ENCODE measurements at regions not wholly inside any gene's neighbourhood (a gene's known extent, or its start where the extent isn't known, plus 50 kb on each side); places are given as distances from the start of the nearest gene placed in this dataset.
A peak's percentile ranks its signal among the peaks of the same experiment; 100 is the strongest.

DNA sequence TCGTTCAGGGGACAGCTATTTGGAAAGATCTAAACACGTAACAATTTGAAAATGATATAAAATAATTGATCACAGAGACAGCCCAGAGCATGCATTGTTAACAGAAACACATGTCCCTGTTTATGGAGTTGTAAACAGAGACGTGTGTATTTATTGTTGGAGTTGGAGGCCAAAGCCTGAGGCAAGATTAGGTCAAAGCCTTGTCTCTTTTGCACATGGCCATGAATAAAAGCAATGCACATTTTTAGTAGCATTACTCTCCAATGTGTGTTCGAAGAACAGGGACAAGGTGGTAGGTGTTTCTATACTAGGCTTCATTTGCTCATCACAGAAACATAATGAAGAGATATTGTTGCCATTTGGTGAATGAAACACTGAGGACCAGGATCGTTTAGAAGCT lies 841.5 kb upstream of the FANCL start:
- DNase-seq, result no peak

DNA sequence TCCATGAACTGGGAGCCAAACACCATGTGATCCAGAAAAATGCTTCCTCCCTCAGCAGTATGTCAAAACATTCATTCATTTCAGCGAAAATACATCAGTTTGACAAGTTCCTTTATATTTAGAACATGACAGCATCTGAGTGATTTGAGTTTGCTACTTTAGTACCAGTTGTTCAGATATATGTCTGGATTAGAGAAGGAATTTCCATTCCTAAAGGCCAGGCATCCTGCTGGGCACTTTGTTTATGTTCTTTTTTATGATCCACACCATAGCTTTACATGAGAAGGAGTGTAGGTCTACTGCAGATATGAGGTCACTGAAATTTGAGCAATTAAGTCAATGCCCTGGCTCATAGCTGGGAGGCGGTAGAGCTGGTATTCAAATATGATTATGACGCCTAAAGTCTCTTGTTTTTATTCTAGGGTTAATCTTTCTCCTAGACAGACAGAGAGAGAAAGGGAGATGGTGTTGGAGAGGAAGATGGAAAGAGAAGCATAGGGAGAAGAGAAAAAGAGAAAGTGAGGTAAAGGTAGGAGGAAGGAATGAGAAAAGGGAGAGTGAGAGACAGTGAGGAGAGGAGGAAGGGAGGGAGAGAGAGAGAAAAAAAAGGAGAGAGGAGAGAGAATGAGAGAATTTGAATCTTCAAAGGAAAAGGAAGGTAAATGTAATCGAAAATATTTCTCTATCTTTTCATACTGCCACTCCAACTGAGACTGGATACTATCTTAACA lies 839.5 kb upstream of the FANCL start:
- no peak for DNase-seq

DNA sequence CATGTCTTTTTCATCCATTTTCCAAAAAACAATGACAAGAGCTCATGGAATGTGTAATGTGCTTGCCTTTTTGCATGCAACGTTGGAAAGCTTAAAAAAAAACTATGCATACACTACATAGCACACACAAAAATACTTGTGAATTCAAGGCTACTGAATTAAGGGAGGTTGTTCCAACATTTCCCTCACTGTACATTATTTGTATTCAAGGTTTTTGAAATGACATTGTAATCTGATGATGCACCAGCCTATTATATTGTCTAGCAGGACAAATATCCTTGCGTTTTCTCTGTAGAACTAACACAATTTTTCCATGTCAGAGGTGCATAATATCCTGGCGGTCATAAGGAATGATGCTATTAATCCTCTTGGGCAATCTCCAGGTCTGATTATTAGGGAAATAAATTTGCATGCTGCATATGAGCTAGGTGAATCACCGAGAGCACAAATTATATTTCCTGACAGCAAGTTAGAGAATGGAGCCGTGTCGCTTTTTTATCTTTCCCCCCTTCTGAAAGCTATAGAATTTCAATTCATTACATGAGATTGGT lies 836.9 kb upstream of the FANCL start:
- DNase-seq, result no peak

DNA sequence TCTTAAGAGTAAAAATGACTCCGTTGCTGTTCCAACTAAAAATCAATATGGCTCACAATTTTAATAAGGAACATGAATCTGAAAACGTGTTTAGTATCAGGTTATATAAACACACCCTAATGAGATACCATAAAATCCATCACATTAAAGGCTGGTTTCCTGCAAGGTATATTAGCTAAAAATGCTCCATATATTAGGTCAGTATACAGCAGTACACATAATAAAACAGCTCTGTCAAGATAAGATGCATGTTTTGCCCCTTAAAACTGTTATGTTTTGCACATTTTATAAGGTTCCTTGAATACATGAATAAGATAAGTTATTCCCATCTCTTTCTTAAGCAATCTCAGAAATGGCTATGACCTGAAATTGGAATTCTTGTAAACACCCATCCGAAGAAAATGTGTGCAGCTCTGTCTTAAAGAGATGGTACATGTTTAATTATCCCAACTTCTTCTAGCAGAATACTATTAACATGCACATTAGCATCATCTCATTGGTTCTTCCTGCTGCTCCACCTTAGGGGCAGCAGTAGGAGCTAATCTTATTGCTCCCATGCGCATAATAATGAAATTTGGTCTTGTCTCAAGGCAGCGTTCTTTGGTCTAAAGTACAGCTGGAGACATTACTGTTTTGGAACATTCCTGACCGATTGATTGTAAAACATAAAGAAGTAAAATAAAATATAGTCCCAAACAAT lies 836.1 kb upstream of the FANCL start:
- DNase-seq, result no peak

DNA sequence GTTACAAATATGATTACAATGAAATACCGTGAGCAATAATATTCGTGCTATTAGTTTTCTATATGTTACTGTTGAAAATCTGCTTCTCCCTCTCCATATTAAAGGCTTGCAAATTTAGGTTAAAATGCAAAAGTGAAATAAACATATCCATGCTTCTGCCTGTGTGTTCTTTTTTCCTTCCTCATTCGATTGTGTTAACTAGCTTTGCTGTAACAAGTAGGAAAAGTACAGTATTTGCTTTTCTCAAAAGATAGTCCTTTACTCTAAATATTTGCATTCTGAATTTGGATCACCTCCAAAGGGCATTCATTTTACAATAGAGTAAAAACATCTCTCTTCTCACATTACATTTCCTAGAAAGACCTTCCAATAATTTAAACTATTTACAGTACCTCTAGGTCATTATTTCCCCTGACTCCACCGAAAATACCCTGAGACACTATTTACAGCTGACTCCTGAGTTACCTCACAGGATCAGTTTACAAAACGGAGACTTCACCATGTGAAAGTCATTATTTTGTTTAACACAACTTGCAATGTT lies 835.0 kb upstream of the FANCL start:
- no peak for DNase-seq

DNA sequence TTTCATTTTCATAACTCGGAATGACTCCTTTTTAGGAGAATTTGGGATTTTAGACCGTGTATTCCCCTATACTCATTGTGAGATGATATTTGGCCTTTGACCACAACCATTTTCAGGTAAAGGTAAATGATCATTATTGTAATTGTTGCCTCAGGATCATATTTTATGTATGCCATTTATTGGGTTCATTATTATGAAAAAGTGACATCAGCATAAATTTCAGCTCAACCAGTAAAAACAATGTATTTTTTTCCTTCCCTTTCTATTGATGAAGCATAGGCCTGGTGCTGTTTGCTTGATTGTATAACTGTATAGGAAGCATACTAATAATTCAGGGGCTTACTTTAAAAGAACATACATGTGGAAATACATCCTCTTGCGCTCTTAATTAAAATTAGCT lies 832.9 kb upstream of the FANCL start:
- DNase-seq, result no peak

DNA sequence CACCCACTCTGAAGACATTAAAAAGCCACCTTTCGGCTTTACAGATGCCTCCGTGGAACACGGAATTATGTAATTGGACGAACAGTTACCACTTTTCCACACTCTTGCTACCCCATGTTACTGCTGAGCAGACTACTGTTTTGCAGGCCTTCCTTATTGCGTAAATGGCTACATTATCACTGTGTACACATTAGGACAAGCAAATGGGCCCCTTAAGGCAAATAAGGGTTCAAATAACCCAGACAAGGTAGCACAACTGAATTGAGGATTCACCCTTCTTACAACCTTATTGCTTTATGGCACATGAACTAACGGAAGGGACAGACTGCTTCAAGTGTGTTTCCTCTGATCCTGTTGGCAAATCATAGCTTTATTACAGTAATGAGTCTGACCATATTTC lies 832.2 kb upstream of the FANCL start:
- no peak for DNase-seq

DNA sequence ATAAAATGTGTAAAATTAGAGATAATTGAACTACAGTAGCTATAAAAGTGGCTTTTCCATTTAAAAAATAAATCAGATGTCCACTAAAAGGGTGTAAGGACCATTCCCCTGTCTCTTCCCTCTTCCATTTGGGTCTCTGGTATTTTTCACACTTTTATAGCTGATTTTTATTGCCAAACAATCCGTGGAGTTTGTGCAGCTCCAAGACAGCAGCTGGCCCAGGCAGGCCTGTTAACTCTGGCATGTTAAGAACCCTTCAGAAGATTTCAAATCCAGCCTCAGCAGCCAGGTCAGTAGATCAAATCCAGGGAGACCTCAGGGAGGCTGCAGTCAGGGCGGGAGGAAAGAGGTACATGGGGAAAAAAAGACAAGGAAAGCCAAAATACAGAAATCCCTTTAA lies 827.1 kb upstream of the FANCL start:
- no peak for DNase-seq

DNA sequence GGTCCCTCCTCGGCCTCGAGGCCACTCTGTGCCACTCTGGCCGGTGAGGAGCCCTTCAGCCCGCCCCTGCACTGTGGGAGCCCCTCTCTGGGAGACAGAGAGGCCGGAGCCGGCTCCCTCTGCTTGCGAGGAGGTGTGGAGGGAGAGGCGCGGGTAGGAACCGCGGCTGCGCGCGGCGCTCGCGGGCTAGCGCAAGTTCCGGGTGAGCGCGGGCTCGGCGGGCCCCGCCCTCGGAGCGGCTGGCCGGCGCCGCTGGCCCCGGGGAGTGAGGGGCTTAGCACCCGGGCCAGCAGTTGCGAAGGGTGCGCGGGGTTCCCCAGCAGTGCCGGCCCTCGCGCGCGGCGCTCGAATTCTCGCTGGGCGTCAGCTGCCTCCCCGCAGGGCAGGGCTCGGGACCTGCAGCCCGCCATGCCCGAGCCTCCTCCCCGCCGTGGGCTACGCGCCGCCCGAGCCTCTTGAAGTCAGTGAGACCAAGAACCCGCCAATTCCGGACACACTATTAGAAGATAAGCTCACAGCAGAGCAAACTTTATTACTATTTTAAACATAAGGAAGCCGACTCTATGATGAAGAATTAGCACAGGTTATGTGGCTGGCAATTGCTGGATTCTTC lies 825.8 kb upstream of the FANCL start:
- no peak for DNase-seq

DNA sequence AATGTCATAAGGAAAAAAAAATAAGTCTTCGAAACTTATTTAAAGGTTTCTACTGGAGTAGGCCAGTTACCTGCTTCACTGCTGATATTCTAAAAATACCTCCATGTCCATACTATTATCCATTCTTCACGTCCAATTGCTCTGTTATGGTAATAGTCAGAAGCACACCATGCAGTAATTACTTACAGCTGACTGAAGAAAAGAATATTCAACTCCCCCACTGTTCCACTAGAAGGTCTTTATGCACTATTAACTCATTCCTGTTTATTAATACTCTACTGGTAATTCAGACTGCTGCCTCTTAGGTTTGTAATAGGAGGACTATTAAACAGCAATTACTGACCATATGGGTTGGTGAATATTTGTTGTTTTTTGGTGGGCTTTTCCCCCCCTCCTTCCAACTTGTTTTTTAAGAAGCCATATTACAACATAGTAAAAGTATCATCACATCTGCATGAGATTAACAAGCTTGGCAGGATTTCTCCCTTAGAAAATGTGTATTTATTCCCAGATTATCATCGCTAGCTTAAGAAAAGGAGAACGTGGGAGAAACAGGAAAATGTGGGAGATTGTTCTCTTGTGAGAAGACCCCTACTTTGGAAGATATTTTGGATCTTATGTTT lies 806.4 kb upstream of the FANCL start:
- no peak for DNase-seq

DNA sequence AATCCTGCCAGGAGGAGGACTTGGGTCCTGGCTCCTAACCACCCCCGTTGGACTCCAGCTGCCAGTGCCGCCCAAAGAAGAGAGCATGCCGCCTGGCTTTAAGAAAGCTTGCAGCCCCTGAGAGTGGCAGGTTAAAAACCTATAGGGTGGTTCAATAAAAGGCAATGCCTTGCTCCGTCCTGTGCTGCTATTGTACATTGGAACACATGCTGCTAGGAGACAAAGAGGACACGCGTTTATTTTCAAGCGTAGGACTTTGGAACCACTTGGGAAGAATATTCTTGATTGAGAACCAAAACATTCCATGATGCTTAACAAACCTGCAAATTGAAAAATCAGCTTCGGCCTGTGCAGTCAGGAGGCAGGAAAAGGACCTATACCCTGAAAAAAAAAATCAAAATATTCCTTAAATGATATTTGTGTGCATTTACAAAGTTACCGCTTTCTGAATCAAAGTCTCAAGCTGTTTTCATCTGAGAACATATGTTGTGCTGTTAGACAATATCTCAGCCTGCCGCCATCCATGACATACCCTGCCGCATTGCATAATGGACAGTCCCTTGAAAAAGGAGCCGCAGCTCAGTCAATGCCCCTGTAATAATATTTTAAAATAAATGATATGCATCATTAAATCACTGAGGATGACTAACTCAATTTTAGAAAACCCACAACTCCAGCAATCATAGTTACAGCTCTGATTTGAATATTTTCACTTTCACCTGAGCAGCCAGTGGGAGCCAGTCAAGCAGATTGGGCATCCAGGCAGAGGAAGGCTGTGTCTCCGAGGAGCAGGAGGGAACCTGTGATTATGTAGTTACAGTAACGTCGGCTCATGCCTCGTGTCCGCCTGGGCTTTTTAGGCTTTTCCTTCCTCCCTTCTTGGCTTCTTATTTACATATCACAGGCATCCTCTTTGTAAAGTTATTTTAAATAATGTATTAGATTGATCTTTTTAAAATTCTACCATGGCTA lies 805.6 kb upstream of the FANCL start:
- no peak for DNase-seq

DNA sequence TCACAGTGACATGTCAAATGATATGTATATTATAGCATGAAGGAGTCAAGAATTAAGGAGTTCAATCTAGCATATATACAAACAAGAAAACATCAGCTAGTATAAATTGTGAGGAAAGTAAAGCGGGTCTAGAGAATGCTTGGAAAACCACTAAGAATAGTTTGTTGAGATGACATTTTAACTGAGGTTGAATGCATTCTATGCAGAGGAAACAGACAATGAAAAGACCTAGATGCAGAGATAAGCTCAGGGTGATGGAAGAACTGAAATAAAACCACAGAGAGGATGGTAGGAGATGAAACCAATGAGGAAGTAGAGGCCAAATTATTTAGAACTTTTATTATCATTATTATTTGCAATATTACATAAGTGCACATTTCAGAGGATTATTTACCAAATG lies 803.6 kb upstream of the FANCL start:
- DNase-seq, result no peak

DNA sequence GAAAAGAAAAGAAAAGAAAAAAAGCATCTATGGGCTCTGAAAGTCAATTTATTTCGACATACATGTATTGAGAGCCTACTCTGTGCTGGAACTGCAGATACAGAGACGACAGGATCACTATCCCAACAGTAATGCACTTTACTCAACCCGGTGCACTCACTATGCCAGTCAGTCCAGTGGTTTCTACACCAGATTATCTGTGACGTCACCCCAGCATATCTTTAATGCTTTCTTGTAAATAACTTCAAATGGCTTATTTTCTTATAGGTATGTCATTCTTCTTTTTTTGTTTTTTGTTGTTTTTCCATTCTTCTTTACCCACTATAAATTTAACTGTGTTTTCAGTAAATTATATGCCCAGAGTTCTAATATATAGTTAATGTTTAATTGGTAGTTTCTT lies 800.0 kb upstream of the FANCL start:
- DNase-seq, result no peak

DNA sequence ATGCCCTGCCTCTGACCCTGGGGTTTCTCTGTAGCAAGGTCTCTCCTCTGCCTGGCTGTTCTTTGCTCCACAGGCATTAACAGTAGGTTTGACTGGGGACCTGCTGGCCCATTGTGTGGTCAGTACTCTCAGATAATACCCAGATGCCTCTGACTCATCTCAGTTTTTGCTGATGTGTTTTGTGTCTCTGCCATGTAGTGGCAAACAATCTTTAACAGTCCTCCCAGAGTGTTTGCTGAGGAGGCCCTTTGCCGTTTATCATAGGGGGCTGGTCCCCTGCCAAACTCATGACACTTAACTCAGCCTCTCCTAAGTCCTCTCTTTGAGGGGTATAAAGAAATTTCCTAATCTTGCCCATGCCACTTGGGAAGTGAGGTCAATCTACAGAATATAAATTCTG lies 793.7 kb upstream of the FANCL start:
- DNase-seq, result no peak

DNA sequence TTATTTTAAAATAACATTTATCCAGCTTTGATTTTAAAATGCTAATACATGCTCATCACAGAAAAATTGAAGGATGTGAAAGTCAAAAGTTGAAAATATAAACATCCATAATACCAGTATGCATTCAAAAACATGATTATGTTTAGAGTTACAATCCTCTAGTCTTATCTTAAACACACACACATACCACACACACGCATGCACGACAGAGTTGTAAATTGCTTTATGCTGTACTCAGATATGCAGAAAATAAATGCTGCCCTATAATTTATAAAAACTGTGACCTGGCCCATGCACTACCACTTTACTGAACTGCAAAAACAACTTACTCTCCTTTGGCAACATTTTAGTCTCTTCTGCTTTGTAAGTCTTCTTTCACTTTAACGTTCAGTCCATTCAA lies 793.0 kb upstream of the FANCL start:
- no peak for DNase-seq

DNA sequence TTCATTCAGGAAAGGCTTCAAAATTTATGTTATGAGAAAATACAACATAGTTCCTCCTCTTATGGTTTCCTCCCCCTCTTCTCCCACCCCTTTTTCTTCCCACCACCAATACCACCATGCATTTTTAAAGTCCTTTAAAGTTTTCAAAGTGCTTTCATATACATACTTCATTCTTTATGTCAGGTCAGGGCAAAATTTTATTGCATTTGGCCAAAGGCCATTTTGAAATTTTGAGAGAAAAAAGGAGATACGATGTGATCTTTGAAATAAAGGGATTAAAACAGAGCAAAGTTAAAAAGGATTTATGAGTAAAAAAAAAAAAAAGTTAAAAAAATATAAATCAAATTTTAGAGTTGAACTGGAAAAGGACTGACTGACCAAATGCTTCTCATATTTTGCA lies 792.5 kb upstream of the FANCL start:
- DNase-seq, result no peak

DNA sequence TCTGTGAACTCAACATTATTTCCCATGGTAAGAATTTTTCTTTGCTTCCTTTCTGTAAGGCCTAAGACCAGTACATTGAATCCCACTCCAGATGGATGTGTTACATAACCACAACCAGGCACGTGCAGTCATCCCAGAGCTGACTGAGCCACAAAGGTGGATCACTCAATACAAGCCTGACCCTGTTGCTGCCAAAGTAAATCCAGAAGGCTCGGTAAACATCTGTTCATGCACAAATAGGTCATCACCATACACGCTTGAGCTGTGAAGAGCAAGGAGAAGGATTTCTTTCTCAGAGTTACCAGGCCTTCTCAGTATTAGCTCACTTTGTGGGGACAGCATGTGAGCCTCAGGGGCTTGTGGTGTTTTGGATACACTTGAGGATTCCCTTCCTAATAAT lies 791.4 kb upstream of the FANCL start:
- no peak for DNase-seq

DNA sequence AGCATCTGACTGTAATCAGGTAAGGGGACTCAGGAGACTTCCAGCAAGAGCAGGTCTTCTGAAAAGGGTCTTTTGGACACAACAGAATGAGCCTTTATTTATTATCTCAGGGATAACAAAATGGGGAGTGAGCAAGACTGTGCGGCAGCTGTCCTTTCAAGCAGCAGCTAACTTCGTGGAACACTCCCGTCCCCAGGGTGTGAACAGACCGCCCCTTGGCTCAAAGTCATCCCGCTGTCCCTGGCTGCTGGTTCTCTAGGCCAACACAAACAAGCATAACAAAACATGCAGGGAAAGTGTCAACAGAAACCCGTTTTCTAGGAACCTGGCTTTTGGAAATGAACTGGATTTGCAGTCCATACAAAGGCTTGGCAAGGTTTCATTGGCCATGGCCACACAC lies 787.9 kb upstream of the FANCL start:
- no peak for DNase-seq

DNA sequence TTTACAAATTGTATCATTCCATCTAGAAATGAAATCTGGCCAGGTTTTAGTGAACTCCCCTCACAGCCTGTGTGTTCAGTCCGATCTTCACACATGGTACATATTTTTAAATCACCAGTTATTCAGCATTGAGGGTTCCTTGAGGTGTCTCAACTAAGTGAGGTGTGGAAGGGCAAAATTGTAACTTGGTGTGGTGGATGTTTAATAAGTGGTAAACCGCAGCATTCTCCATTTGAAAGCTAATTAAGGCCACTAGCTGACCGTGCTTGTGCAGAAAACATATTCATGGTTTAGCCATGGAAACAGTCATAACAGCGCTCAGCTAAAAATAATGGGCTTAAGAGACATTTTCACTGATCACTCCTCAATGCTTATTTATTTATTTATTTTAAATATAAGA lies 786.2 kb upstream of the FANCL start:
- no peak for DNase-seq

DNA sequence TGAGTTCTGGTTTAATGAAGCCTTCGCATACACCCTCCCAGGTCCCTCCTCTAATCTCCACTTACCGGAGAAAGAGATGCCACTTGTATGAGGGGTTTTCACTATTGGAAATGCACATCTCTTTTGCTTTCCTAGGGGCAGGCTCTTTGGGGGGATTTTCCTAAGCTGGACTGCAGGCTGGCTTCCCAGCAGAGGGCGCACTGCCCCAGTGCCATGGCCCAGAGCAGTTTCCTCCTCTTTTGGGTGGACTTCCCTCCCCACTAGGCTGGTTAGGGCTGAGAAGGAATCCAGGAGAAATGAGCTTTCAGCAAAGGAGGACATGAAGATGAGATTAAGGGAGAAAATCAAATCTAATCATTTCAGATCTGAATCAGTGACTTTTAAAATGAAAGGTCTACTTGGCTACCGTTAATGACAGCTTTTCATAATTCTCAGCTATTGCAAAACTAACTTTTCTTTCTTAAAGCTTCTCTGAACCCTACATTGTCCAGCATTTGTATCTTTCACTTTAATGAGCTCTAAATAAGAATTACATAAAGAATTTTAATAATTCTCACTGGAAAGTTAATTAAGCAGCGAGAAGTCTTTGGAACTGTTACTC lies 784.1 kb upstream of the FANCL start:
- DNase-seq, result peak; percentile 1

DNA sequence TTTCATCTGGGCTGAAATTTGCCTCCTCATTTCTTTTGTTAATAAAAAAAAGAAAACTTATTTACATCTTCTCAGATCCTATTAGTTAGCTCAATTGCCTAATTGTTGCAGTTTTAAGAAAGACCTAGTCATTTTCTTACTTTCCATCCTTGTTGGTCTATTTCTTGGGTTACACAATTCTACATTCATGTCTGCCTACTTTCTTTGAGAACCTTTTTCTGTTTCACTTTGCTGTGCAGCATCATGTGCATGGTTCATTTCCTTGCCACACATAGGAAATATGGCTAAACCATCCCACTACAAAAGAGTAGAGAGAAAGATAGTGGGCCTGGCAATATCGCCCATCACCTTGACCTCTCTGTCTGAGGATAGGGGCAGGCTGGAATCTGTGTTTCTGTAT lies 780.7 kb upstream of the FANCL start:
- DNase-seq, result no peak

Measured in CD4-positive, alpha-beta T cell treated with Interleukin-12 subunit alpha and Interleukin-12 subunit beta, for 1 hour (primary cell).